ENCODE measurements at regions not wholly inside any gene's neighbourhood (a gene's known extent, or its start where the extent isn't known, plus 50 kb on each side); places are given as distances from the start of the nearest gene placed in this dataset.

DNA sequence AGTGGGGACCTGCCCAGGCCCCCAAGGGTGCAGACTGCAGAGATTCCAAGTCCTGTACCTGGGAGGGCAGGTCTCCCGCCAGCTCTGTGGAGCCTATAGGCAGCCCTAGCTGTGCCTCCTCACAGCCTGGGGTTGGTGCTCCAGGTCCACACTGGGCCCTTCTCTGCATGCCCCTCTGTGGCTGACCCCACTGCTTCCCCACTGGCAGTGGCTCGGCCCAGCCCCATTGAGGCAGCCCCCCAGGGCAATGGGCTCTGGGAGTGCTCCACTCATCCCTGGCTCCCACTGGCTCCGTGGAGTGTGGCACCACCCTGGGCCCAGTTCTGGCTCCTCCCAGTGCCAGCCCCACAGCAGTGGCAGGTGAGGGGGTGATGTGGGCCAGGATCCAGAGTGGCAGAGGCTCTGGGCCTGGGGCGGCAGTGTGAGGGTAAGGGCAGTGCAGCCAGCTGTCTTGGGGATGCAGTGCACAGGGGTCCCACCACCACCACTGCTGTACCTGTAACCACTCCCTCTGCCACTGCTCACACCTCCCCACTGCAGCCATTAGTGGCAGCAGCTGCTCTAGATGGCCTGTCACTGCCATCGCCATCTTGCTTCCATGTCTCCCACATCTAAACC, 312.2 kb downstream of the GPM6A start:
- Histone ChIP-seq H3K79me2 (ENCODE audit: insufficient read depth, low read length) (no peaks in the 10 kb centered on the region), H3K36me3 (ENCODE audit: control insufficient read depth in 1 of 2, insufficient read depth in 2 of 2, low read length in 2 of 2) (no peaks in the 10 kb centered on the region), H3K9ac (ENCODE audit: low read length) (no peak overlapping the region), H3K4me3 (replicated peaks in 1 of 2; ENCODE audit: low read depth in 1 of 2, low read length in 2 of 2) (no peak overlapping the region), H2AFZ (ENCODE audit: low read depth, low read length, poor library complexity, severe bottlenecking) (no peak overlapping the region), H3K27me3 (ENCODE audit: insufficient read depth, low read length) (no peaks in the 10 kb centered on the region), H4K20me1 (ENCODE audit: insufficient read depth) (no peaks in the 10 kb centered on the region), H3K9me3 (ENCODE audit: control insufficient read depth in 1 of 2, insufficient read depth in 1 of 2, low read depth in 1 of 2, low read length in 2 of 2) (no peaks in the 10 kb centered on the region), H3K27ac (ENCODE audit: low read depth, low read length) (no peak overlapping the region), H3K4me1 (ENCODE audit: control insufficient read depth in 1 of 2, insufficient read depth in 2 of 2, low read length in 2 of 2) (no peaks in the 10 kb centered on the region), H3K9me2 (ENCODE audit: insufficient read depth) (no peaks in the 10 kb centered on the region), H3K4me2 (ENCODE audit: low read length) (no peak overlapping the region)
- ChIA-PET CTCF (no interaction called here), RAD21 (ENCODE audit: low non-redundant PET in 1 of 2, low total read pairs in 2 of 2, uncharacterized antibody in 2 of 2, unreplicated experiment in 2 of 2) (no interaction called here), POLR2A (no interaction called here)
- TF ChIP-seq REST (IDR thresholded peaks at IDR 0.05; ENCODE audit: low read depth) (no peak), CEBPB (IDR thresholded peaks at IDR 0.05; ENCODE audit: low read depth) (no peak), ELF1 (IDR thresholded peaks at IDR 0.05; ENCODE audit: borderline replicate concordance, low read depth) (no peak), SRF (IDR thresholded peaks at IDR 0.05; ENCODE audit: low read depth) (no peak), YY1 (IDR thresholded peaks at IDR 0.05; ENCODE audit: extremely low read depth, insufficient replicate concordance, low read depth, low read length) (no peak), SIN3A (IDR thresholded peaks at IDR 0.05; ENCODE audit: low read depth) (no peak), EGR1 (IDR thresholded peaks at IDR 0.05; ENCODE audit: low read depth) (no peak), SP1 (IDR thresholded peaks at IDR 0.05; ENCODE audit: low read depth) (no peak), FOSL1 (IDR thresholded peaks at IDR 0.05; ENCODE audit: low read depth) (no peak), ZNF274 (IDR thresholded peaks at IDR 0.05; ENCODE audit: low read depth, low read length) (no peak), ZBTB33 (IDR thresholded peaks at IDR 0.05; ENCODE audit: extremely low read depth, insufficient replicate concordance, low read length) (no peak), POLR2AphosphoS5 (IDR thresholded peaks at IDR 0.05; ENCODE audit: low read depth, low read length) (no peak), TCF7L2 (IDR thresholded peaks at IDR 0.05; ENCODE audit: borderline replicate concordance, extremely low read depth, insufficient read depth, insufficient read length) (no peak), CTCF (IDR thresholded peaks at IDR 0.05 in 2 of 3, conservative IDR thresholded peaks at IDR 0.05 in 1 of 3; ENCODE audit: borderline replicate concordance in 1 of 3, insufficient read depth in 1 of 3, low read depth in 2 of 3, low read length in 2 of 3) (no peak), RAD21 (IDR thresholded peaks at IDR 0.05; ENCODE audit: low read depth) (no peak), ATF3 (IDR thresholded peaks at IDR 0.05) (no peak), EZH2phosphoT487 (IDR thresholded peaks at IDR 0.05; ENCODE audit: borderline replicate concordance) (no peak), POLR2A (IDR thresholded peaks at IDR 0.05; ENCODE audit: borderline replicate concordance, extremely low read depth, insufficient read depth, insufficient read length) (no peak)
- TF ChIP-seq, protein P1, sequence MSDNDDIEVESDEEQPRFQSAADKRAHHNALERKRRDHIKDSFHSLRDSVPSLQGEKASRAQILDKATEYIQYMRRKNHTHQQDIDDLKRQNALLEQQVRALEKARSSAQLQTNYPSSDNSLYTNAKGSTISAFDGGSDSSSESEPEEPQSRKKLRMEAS (IDR thresholded peaks at IDR 0.05), result no peak
- DNase-seq (ENCODE audit: low read depth, low spot score) (no peak), ATAC-seq (peak; percentile 20; the same call in 1 of the 2 replicates)
- no TSS peak for BruUV-seq (replicated peaks)
- intact Hi-C loops (cut with micrococcal nuclease), result no loop called here
